Activated CD4-positive, alpha-beta T cell treated with anti-CD3 and anti-CD28 coated beads, Interleukin-10, Interleukin-2, amounts not matched to agents 100 ng/mL and 50 ng/mL, durations not matched to agents 16 hours and 8 hours (primary cell): ENCODE measurements at regions not wholly inside any gene's neighbourhood (a gene's known extent, or its start where the extent isn't known, plus 50 kb on each side); places are given as distances from the start of the nearest gene placed in this dataset.
"Not testable (repeated sequence)": the region's sequence is repeated elsewhere in the genome, so short reads cannot be mapped to it uniquely, and the experiment has no call there.

ENCODE experiments used
- DNase-seq: peaks from one replicate; pipeline ENCODE4 v3.0.0-alpha.2; 2020

- not testable (repeated sequence) for DNase-seq
These were observed 135.4 kb downstream of the ARHGAP11B start for GRCh38 chr15:30761365-30761764.

GRCh38 chr15:30769390-30770124, 134.2 kb upstream of the FAN1 start:
- not testable (repeated sequence) for DNase-seq

- no peak for DNase-seq
These were observed 133.0 kb upstream of the FAN1 start for GRCh38 chr15:30770759-30771158.

- no peak for DNase-seq
These were observed 120.7 kb upstream of the FAN1 start for GRCh38 chr15:30783019-30783418.

- no peak for DNase-seq
These were observed 115.1 kb upstream of the FAN1 start for GRCh38 chr15:30788595-30788994.

GRCh38 chr15:30791239-30792175, 112.2 kb upstream of the FAN1 start:
- DNase-seq: peak; percentile 3

- not testable (repeated sequence) for DNase-seq
These were observed 110.9 kb upstream of the FAN1 start for GRCh38 chr15:30792843-30793242.

- no peak for DNase-seq
These were observed 109.3 kb upstream of the FAN1 start for GRCh38 chr15:30794388-30794787.

- peak; percentile 10 for DNase-seq
These were observed 104.2 kb upstream of the FAN1 start for GRCh38 chr15:30799565-30799964.

- DNase-seq: not testable (repeated sequence)
These were observed 102.4 kb upstream of the FAN1 start for GRCh38 chr15:30801140-30801895.

- DNase-seq: not testable (repeated sequence)
These were observed 101.7 kb upstream of the FAN1 start for GRCh38 chr15:30802001-30802400.

GRCh38 chr15:30803703-30804102, 100.0 kb upstream of the FAN1 start:
- not testable (repeated sequence) for DNase-seq

GRCh38 chr15:30816430-30816829, 87.3 kb upstream of the FAN1 start:
- DNase-seq: no peak

- peak; percentile 67 for DNase-seq
These were observed 80.5 kb upstream of the FAN1 start for GRCh38 chr15:30823068-30823813.

GRCh38 chr15:30824518-30825195, 79.1 kb upstream of the FAN1 start:
- DNase-seq: no peak

- no peak for DNase-seq
These were observed 76.0 kb upstream of the FAN1 start for GRCh38 chr15:30827625-30828303.

GRCh38 chr15:30828304-30828639, 75.4 kb upstream of the FAN1 start:
- not testable (repeated sequence) for DNase-seq

GRCh38 chr15:30830961-30831360, 72.8 kb upstream of the FAN1 start:
- no peak for DNase-seq

GRCh38 chr15:30833379-30833778, 70.3 kb upstream of the FAN1 start:
- DNase-seq: not testable (repeated sequence)

GRCh38 chr15:30841639-30842038, 62.1 kb upstream of the FAN1 start:
- DNase-seq: peak; percentile 30

GRCh38 chr15:30842798-30843472, 60.8 kb upstream of the FAN1 start:
- peak; percentile 72 for DNase-seq
